Kidney epithelial cell (primary cell): ENCODE measurements at regions not wholly inside any gene's neighbourhood (a gene's known extent, or its start where the extent isn't known, plus 50 kb on each side); places are given as distances from the start of the nearest gene placed in this dataset.

Experiments
- DNase-seq: peaks from one replicate; pipeline ENCODE4 v3.0.0-alpha.2; 2010; ENCODE audit warnings: low read depth
- H3K27me3 ChIP-seq: 2 replicates; pipeline ENCODE4 v1.6.0; 2011; ENCODE audit warnings: low read length; ENCODE audit not compliant: control insufficient read depth, insufficient read depth
- H3K36me3 ChIP-seq: 2 replicates; pipeline ENCODE4 v1.5.1; 2011; ENCODE audit warnings: low read length; ENCODE audit not compliant: control insufficient read depth, insufficient read depth
- H3K4me3 ChIP-seq: 2 replicates; pipeline ENCODE4 v1.5.1; 2011; ENCODE audit warnings: low read depth, mild to moderate bottlenecking, control low read depth, low read length
- CTCF ChIP-seq: IDR thresholded peaks from 2 replicates; pipeline ENCODE4 v1.5.1; 2011; ENCODE audit warnings: mild to moderate bottlenecking, moderate library complexity, low read length, control low read depth, inconsistent platforms; ENCODE audit not compliant: insufficient read depth, poor library complexity, severe bottlenecking

- H3K27me3 ChIP-seq: no peaks in the 10 kb centered on the region
- no peaks in the 10 kb centered on the region for H3K36me3 ChIP-seq
- no peak for DNase-seq
- H3K4me3 ChIP-seq: no peak overlapping the region
- no peak for TF ChIP-seq CTCF
Measured at GRCh38 chr6:921400-921799, 228.5 kb upstream of the EXOC2 start.

- no peak for DNase-seq
- no peaks in the 10 kb centered on the region for H3K27me3 ChIP-seq
- no peak overlapping the region for H3K4me3 ChIP-seq
- no peak for TF ChIP-seq CTCF
- H3K36me3 ChIP-seq: no peaks in the 10 kb centered on the region
Measured at GRCh38 chr6:920512-920911, 227.6 kb upstream of the EXOC2 start.

- Histone ChIP-seq H3K4me3 (no peak overlapping the region), H3K36me3 (no peaks in the 10 kb centered on the region), H3K27me3 (no peaks in the 10 kb centered on the region)
- DNase-seq: no peak
- TF ChIP-seq CTCF: no peak
Measured at GRCh38 chr6:919500-919899, 226.6 kb upstream of the EXOC2 start.

GRCh38 chr6:917939-918338 lies 225.0 kb upstream of the EXOC2 start:
- Histone ChIP-seq H3K36me3 (no peaks in the 10 kb centered on the region), H3K27me3 (peaks cover 4% of the 10 kb centered on the region), H3K4me3 (no peak overlapping the region)
- no peak for DNase-seq
- no peak for TF ChIP-seq CTCF

GRCh38 chr6:917296-917695 lies 224.4 kb upstream of the EXOC2 start:
- no peak for DNase-seq
- TF ChIP-seq CTCF: no peak
- no peaks in the 10 kb centered on the region for H3K36me3 ChIP-seq
- H3K27me3 ChIP-seq: peaks cover 4% of the 10 kb centered on the region
- no peak overlapping the region for H3K4me3 ChIP-seq

GRCh38 chr6:916131-916530 lies 223.2 kb upstream of the EXOC2 start:
- Histone ChIP-seq H3K4me3 (no peak overlapping the region), H3K27me3 (peaks cover 8% of the 10 kb centered on the region), H3K36me3 (no peaks in the 10 kb centered on the region)
- no peak for DNase-seq
- no peak for TF ChIP-seq CTCF
